ENCODE measurements at regions not wholly inside any gene's neighbourhood (a gene's known extent, or its start where the extent isn't known, plus 50 kb on each side); places are given as distances from the start of the nearest gene placed in this dataset.

- H3K4me3 ChIP-seq (ENCODE audit: low read length), result no peak overlapping the region
- DNase-seq (ENCODE audit: low read depth), result no peak
- TF ChIP-seq, protein P1, sequence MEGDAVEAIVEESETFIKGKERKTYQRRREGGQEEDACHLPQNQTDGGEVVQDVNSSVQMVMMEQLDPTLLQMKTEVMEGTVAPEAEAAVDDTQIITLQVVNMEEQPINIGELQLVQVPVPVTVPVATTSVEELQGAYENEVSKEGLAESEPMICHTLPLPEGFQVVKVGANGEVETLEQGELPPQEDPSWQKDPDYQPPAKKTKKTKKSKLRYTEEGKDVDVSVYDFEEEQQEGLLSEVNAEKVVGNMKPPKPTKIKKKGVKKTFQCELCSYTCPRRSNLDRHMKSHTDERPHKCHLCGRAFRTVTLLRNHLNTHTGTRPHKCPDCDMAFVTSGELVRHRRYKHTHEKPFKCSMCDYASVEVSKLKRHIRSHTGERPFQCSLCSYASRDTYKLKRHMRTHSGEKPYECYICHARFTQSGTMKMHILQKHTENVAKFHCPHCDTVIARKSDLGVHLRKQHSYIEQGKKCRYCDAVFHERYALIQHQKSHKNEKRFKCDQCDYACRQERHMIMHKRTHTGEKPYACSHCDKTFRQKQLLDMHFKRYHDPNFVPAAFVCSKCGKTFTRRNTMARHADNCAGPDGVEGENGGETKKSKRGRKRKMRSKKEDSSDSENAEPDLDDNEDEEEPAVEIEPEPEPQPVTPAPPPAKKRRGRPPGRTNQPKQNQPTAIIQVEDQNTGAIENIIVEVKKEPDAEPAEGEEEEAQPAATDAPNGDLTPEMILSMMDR (conservative IDR thresholded peaks at IDR 0.05; ENCODE audit: low read length), result no peak
Measured at GRCh38 chr2:129672521-129672920, 306.9 kb upstream of the RAB6C start.

DNA sequence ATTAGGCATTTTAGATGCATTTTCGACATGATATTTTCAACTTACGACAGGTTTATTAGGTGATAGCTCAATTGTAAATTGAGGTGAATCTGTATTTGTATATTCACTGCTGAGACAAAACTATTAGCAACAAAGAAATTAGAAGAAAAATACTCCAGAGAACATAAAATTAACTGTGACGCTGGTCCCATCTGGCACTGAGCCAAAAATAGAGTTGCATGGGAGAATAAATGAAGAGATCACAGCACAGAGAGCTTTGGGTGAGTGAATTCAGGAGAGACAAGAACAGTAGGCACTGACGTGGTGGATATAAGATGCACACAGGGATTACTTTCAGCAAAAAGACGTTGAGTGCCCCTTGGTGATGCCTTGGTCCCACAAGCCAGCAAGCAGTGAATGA lies 306.2 kb upstream of the RAB6C start:
- DNase-seq (ENCODE audit: low read depth), result no peak
- no peak overlapping the region for H3K4me3 ChIP-seq (ENCODE audit: low read length)
- TF ChIP-seq, protein P1 (conservative IDR thresholded peaks at IDR 0.05; ENCODE audit: low read length), result no peak

DNA sequence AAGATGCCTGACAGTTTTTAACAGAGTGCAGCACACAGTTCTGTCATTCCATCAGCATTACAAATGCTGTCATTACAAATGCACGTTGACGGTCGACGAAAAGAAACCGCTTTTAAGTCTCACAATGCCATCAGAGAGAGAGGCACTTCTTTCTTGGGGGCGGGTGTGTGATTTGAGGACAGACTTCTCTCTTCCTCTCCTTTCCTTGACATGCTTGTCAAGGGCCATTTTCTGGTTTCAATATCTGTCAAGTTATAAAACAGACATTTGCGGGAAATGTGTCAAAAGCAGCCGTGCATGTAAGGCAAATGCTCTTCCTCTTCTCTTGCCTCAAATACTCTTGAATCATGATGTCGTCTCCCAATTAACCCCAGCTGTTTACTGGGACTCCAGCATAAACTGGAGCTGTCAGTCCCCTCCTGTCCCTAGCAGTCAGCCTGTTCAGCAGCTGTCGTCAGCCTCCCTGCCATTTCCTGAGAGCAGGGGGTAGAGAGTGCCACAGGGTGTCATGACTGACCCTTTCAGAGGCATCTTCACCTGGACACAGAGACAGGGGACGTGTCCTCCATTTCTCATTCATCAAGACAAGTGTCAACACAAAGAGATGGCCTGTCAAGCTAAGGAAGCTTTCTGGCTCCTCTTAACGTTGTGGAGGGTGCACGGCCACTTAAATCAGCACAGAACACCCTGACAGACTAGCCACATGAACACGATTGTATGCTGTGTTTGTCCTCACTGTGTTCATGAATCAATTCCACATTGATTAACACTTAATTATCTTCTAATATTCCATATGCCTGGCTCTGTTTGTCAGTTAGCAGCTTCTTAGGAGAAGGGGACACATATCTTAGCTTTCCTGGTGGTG lies 305.4 kb upstream of the RAB6C start:
- TF ChIP-seq, protein P1 (conservative IDR thresholded peaks at IDR 0.05; ENCODE audit: low read length), result no peak
- DNase-seq (ENCODE audit: low read depth), result no peak
- no peak overlapping the region for H3K4me3 ChIP-seq (ENCODE audit: low read length)

GRCh38 chr2:129678751-129679150 lies 300.7 kb upstream of the RAB6C start:
- no peak overlapping the region for H3K4me3 ChIP-seq (ENCODE audit: low read length)
- TF ChIP-seq, protein P1 (conservative IDR thresholded peaks at IDR 0.05; ENCODE audit: low read length), result no peak
- no peak for DNase-seq (ENCODE audit: low read depth)

DNA sequence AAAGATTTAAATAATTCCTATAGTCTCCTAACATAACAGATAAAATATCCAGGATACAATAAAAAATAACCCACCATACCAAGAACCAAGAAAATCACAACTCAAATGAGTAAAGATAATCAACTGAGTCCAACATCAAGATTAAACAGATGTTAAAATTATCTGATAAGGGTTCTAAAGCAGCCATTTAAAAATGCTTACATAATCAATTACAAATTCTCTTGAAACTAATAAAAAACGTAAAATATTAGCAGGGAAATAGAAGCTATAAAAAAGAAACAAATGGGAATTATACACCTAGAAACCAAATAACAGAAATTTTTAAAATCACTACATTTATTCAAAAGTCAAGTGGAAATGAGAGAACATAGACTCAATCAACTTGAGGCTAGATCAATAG lies 297.7 kb upstream of the RAB6C start:
- TF ChIP-seq, protein P1 (conservative IDR thresholded peaks at IDR 0.05; ENCODE audit: low read length), result no peak
- no peak for DNase-seq (ENCODE audit: low read depth)
- H3K4me3 ChIP-seq (ENCODE audit: low read length), result no peak overlapping the region

- TF ChIP-seq, protein P1 (conservative IDR thresholded peaks at IDR 0.05; ENCODE audit: low read length), result no peak
- DNase-seq (ENCODE audit: low read depth), result no peak
- H3K4me3 ChIP-seq (ENCODE audit: low read length), result no peak overlapping the region
Measured at GRCh38 chr2:129689653-129690448, 289.6 kb upstream of the RAB6C start.

All from AG10803 (cell line).